K562 (cell line): ENCODE measurements at regions not wholly inside any gene's neighbourhood (a gene's known extent, or its start where the extent isn't known, plus 50 kb on each side); places are given as distances from the start of the nearest gene placed in this dataset.

Experiments used
- ATAC-seq: fragments of 200-7000 bp; cut with Tn5 transposase; 3 replicates; pipeline ENCODE4 v1.9.1; 2020; ENCODE audit warnings: moderate library complexity
- BruUV-seq: library from RNA; stranded (reverse); fragments of 400-500 nt; replicated peaks from 2 replicates; lab custom pipeline; 2021; lab: Mats Ljungman, UMichigan
- CTCF ChIA-PET: fragments of 300-600 bp; formaldehyde crosslinking; extraction: SDS; loops from one replicate; lab custom pipeline; 2021; ENCODE audit warnings: low intra/inter-chr PET ratio; lab: Yijun Ruan, JAX
- POLR2A ChIA-PET: fragments of 300-600, 350-650 bp; sonication (Branson Sonifier 250); formaldehyde crosslinking; extraction: SDS; loops from one replicate; lab custom pipeline; 2021; ENCODE audit warnings: antibody characterized with exemption, inconsistent platforms; lab: Yijun Ruan, JAX
- DNase-seq, 4 experiments: peaks; one replicate each; pipeline versions ENCODE4 v3.0.0 to v3.0.0-alpha.2; 2011 to 2018; ENCODE audit warnings: low spot score in 3 of 4, mixed read lengths in 3 of 4; ENCODE audit errors: extremely low read depth in 1 of 4
- FAIRE-seq: peaks from 2 replicates; lab custom pipeline; 2011; peaks lifted over from hg19 to GRCh38; lab: Jason Lieb, UNC
- H2AFZ ChIP-seq: 2 replicates; pipeline ENCODE4 v1.6.0; 2011; ENCODE audit warnings: low read depth, low read length, control low read depth, inconsistent platforms
- H3K27ac ChIP-seq: fragments of 200-600 bp; 3 replicates; pipeline ENCODE4 v1.8.0; 2011; ENCODE audit warnings: low read depth, mild to moderate bottlenecking, control low read depth, inconsistent platforms, low read length, moderate library complexity, mixed read lengths; ENCODE audit errors: extremely low read depth
- H3K27me3 ChIP-seq, 2 experiments: fragments of 300-600 bp in 1 of 2; 2 replicates in 1 of 2; 3 replicates in 1 of 2; pipeline versions ENCODE4 v1.6.0 to v1.8.0; 2011; ENCODE audit warnings: inconsistent platforms in 2 of 2, low read length in 2 of 2, mild to moderate bottlenecking in 1 of 2, mixed read lengths in 1 of 2, moderate library complexity in 1 of 2; ENCODE audit not compliant: control insufficient read depth in 2 of 2, insufficient read depth in 2 of 2
- H3K36me3 ChIP-seq: fragments of 300-600 bp; 3 replicates; pipeline ENCODE4 v1.8.0; 2011; ENCODE audit warnings: mild to moderate bottlenecking, low read length, inconsistent platforms; ENCODE audit not compliant: control insufficient read depth, insufficient read depth
- H3K4me1 ChIP-seq, 2 experiments: fragments of 200-600 bp in 1 of 2; replicated peaks in 1 of 2; 2 replicates in 1 of 2; 3 replicates in 1 of 2; pipeline versions ENCODE4 v1.5.1 to v1.8.0; 2011; ENCODE audit warnings: inconsistent platforms in 2 of 2, low read length in 2 of 2, mild to moderate bottlenecking in 1 of 2, mixed read lengths in 1 of 2, moderate library complexity in 1 of 2; ENCODE audit not compliant: control insufficient read depth in 2 of 2, insufficient read depth in 2 of 2
- H3K4me2 ChIP-seq: 2 replicates; pipeline ENCODE4 v1.6.1; 2011; ENCODE audit warnings: low read length, control low read depth, inconsistent platforms, mixed read lengths; ENCODE audit not compliant: insufficient read depth
- H3K4me3 ChIP-seq: fragments of 200-600 bp; sonication (generic), shearing (Covaris generic); 2 replicates; pipeline ENCODE4 v1.5.1; 2016; ENCODE audit warnings: control low read depth, inconsistent platforms
- H3K79me2 ChIP-seq: fragments of 200-600 bp; 3 replicates; pipeline ENCODE4 v1.8.0; 2011; ENCODE audit warnings: low read length, inconsistent platforms; ENCODE audit not compliant: control insufficient read depth, insufficient read depth
- H3K9ac ChIP-seq, 2 experiments: 2 replicates each; pipeline versions ENCODE4 v1.6.0 to v1.6.1; 2011; ENCODE audit warnings: low read depth in 2 of 2, low read length in 2 of 2, control low read depth in 1 of 2, inconsistent platforms in 1 of 2, mild to moderate bottlenecking in 1 of 2, mixed read lengths in 1 of 2; ENCODE audit not compliant: insufficient read depth in 1 of 2
- H3K9me1 ChIP-seq: one replicate; pipeline ENCODE4 v1.6.0; 2011; ENCODE audit warnings: inconsistent platforms, mild to moderate bottlenecking, low read length, moderate library complexity; ENCODE audit not compliant: control insufficient read depth, insufficient read depth
- H3K9me3 ChIP-seq: replicated peaks from 2 replicates; pipeline ENCODE4 v1.5.1; 2011; ENCODE audit warnings: low read depth, low read length, inconsistent platforms; ENCODE audit not compliant: control insufficient read depth, insufficient read depth
- H4K20me1 ChIP-seq: replicated peaks from 2 replicates; pipeline ENCODE4 v1.6.1; 2011; ENCODE audit warnings: low read length, inconsistent platforms, mixed read lengths; ENCODE audit not compliant: control insufficient read depth, insufficient read depth
- BACH1 ChIP-seq: fragments of 200-800 bp; sonication (Bioruptor generic); IDR thresholded peaks from 2 replicates; pipeline ENCODE4 v1.6.1; 2016; ENCODE audit warnings: missing genetic modification characterization, missing compliant biosample characterization
- BRD9 ChIP-seq: fragments of 450-650 bp; IDR thresholded peaks from 2 replicates; pipeline ENCODE4 v1.6.1; 2018; ENCODE audit warnings: low read depth; ENCODE audit not compliant: partially characterized antibody
- CEBPG ChIP-seq, 3 experiments: fragments of 200-800 bp in 1 of 3; sonication (Bioruptor generic) in 1 of 3; sonication (generic) in 1 of 3; formaldehyde crosslinking in 1 of 3; IDR thresholded peaks in 2 of 3; conservative IDR thresholded peaks in 1 of 3; 2 replicates each; pipeline versions ENCODE4 v1.6.1 to v1.8.0; 2016 to 2022; ENCODE audit warnings: missing compliant biosample characterization in 2 of 3, missing genetic modification characterization in 2 of 3, mild to moderate bottlenecking in 1 of 3, missing genetic modification reagents in 1 of 3
- CHD4 ChIP-seq: fragments of 200-600 bp; sonication (generic); IDR thresholded peaks from 3 replicates; pipeline ENCODE4 v1.6.1; 2012; ENCODE audit warnings: low read depth, mild to moderate bottlenecking, mixed read lengths, low read length, inconsistent platforms; ENCODE audit not compliant: insufficient read depth, insufficient replicate concordance, poor library complexity, severe bottlenecking
- CSDE1 ChIP-seq, 2 experiments: fragments of 450-650 bp; IDR thresholded peaks; 2 replicates each; pipeline ENCODE4 v1.6.1; 2016; ENCODE audit warnings: mild to moderate bottlenecking in 1 of 2
- DPF2 ChIP-seq: fragments of 450-650 bp; IDR thresholded peaks from 2 replicates; pipeline ENCODE4 v1.6.1; 2016
- ETV5 ChIP-seq: sonication (generic); formaldehyde crosslinking; IDR thresholded peaks from 2 replicates; pipeline ENCODE4 v1.4.0; 2020; ENCODE audit warnings: low read depth, mild to moderate bottlenecking, missing genetic modification reagents
- HDGF ChIP-seq: fragments of 450-650 bp; IDR thresholded peaks from 2 replicates; pipeline ENCODE4 v1.6.1; 2016
- KLF6 ChIP-seq: fragments of 250-450 bp; sonication (Bioruptor Pico); IDR thresholded peaks from 2 replicates; pipeline ENCODE4 v1.4.0; 2020; ENCODE audit warnings: mild to moderate bottlenecking, moderate library complexity, borderline replicate concordance
- POLR2A ChIP-seq: fragments of 450-650 bp; conservative IDR thresholded peaks from 2 replicates; pipeline ENCODE4 v1.6.1; 2016
- ZBTB17 ChIP-seq: fragments of 450-650 bp; formaldehyde crosslinking; IDR thresholded peaks from 2 replicates; pipeline ENCODE4 v1.4.0; 2020; ENCODE audit warnings: mild to moderate bottlenecking
- ZNF408 ChIP-seq: fragments of 250-450 bp; sonication (Bioruptor Pico); IDR thresholded peaks from 2 replicates; pipeline ENCODE4 v1.4.0; 2020; ENCODE audit warnings: low read depth, mild to moderate bottlenecking, moderate library complexity
- WGBS: fragments of 100-300 bp; shearing (Covaris generic); methylation state at CpG from one replicate; pipeline ENCODE4 v1.1.6; 2016; ENCODE audit warnings: low coverage, mixed read lengths; ENCODE audit not compliant: insufficient coverage; ENCODE audit errors: missing lambda C conversion rate; 5-methylcytosine and 5-hydroxymethylcytosine counted together
- in situ Hi-C: fragments of 300-500 bp; cut with MboI; formaldehyde crosslinking; loops from 4 replicates; pipeline ENCODE4 v1.15.0; 2018; ENCODE audit warnings: inconsistent platforms, mixed read lengths
- intact Hi-C: fragments of 100-400 bp; cut with micrococcal nuclease; formaldehyde crosslinking; loops from 2 replicates; pipeline ENCODE4 v1.14.2; 2022
- TF ChIP-seq, protein P1 (sequence below): fragments of 200-800 bp; sonication (Bioruptor generic); IDR thresholded peaks from 2 replicates; pipeline ENCODE4 v1.6.1; 2016; ENCODE audit warnings: missing genetic modification characterization, missing compliant biosample characterization
- TF ChIP-seq, protein P2 (sequence below): sonication (generic); formaldehyde crosslinking; IDR thresholded peaks from 2 replicates; pipeline ENCODE4 v1.8.0; 2022; ENCODE audit warnings: missing genetic modification reagents, mild to moderate bottlenecking, borderline replicate concordance
- TF ChIP-seq, protein P3 (sequence below): sonication (generic); formaldehyde crosslinking; IDR thresholded peaks from 2 replicates; pipeline ENCODE4 v1.8.0; 2022; ENCODE audit warnings: missing genetic modification reagents, mild to moderate bottlenecking, moderate library complexity, borderline replicate concordance

DNA sequence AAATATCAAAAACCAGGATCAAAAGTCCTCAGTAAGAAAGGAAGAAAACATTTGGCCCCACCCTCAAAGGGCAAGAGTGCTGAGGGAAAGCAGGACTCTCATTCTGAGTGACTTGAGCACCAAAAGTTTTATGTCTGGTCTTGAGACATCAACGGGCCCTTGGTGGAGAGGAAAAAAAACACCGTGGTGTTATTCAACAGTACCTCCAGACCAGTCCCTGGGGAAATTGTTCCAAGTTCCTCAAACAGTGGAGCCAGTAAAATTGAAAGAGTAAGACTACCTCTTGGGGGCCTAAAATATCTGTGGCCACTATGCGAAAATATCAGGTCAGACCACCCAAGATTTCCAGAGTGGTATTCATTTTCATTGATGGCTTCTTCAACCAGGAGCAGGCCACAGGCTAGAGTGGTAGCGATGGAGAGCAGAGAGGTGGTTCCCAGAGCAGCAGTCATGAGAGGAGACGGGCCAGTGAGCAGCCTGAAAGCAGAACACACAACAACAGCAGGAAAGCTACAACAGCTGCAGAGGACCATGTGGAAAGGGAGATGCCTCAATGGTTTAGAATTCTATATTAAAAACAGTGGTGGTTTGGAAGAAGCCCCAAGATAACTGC is 63.7 kb upstream of the RPL34 start:
- Histone ChIP-seq H3K9me1 (no peaks in the 10 kb centered on the region), H3K9me3 (no peaks in the 10 kb centered on the region), H3K4me1 (no peaks in the 10 kb centered on the region), H3K4me2 (no peak overlapping the region), H3K9ac (no peak overlapping the region), H3K27me3 (no peaks in the 10 kb centered on the region; a peak in 3 of 5 replicates), H3K27ac (no peak overlapping the region), H3K4me3 (no peak overlapping the region), H3K79me2 (no peaks in the 10 kb centered on the region), H3K36me3 (no peaks in the 10 kb centered on the region), H2AFZ (no peak overlapping the region)
- POLR2A ChIA-PET: interaction anchor here (0.8 kb wide), 1 partner anchor 15 kb away, joined by 3 read pairs; no protein-coding TSS in a partner anchor
- WGBS: 7% methylated on average over 5 of the region's 5 CpGs
- no peak for ATAC-seq
- no peak for TF ChIP-seq POLR2A
- TF ChIP-seq BACH1 (tag): no peak
- TF ChIP-seq, protein P1, sequence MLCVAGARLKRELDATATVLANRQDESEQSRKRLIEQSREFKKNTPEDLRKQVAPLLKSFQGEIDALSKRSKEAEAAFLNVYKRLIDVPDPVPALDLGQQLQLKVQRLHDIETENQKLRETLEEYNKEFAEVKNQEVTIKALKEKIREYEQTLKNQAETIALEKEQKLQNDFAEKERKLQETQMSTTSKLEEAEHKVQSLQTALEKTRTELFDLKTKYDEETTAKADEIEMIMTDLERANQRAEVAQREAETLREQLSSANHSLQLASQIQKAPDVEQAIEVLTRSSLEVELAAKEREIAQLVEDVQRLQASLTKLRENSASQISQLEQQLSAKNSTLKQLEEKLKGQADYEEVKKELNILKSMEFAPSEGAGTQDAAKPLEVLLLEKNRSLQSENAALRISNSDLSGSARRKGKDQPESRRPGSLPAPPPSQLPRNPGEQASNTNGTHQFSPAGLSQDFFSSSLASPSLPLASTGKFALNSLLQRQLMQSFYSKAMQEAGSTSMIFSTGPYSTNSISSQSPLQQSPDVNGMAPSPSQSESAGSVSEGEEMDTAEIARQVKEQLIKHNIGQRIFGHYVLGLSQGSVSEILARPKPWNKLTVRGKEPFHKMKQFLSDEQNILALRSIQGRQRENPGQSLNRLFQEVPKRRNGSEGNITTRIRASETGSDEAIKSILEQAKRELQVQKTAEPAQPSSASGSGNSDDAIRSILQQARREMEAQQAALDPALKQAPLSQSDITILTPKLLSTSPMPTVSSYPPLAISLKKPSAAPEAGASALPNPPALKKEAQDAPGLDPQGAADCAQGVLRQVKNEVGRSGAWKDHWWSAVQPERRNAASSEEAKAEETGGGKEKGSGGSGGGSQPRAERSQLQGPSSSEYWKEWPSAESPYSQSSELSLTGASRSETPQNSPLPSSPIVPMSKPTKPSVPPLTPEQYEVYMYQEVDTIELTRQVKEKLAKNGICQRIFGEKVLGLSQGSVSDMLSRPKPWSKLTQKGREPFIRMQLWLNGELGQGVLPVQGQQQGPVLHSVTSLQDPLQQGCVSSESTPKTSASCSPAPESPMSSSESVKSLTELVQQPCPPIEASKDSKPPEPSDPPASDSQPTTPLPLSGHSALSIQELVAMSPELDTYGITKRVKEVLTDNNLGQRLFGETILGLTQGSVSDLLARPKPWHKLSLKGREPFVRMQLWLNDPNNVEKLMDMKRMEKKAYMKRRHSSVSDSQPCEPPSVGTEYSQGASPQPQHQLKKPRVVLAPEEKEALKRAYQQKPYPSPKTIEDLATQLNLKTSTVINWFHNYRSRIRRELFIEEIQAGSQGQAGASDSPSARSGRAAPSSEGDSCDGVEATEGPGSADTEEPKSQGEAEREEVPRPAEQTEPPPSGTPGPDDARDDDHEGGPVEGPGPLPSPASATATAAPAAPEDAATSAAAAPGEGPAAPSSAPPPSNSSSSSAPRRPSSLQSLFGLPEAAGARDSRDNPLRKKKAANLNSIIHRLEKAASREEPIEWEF (CRISPR knock-in tag): no peak
- TF ChIP-seq, protein P2, sequence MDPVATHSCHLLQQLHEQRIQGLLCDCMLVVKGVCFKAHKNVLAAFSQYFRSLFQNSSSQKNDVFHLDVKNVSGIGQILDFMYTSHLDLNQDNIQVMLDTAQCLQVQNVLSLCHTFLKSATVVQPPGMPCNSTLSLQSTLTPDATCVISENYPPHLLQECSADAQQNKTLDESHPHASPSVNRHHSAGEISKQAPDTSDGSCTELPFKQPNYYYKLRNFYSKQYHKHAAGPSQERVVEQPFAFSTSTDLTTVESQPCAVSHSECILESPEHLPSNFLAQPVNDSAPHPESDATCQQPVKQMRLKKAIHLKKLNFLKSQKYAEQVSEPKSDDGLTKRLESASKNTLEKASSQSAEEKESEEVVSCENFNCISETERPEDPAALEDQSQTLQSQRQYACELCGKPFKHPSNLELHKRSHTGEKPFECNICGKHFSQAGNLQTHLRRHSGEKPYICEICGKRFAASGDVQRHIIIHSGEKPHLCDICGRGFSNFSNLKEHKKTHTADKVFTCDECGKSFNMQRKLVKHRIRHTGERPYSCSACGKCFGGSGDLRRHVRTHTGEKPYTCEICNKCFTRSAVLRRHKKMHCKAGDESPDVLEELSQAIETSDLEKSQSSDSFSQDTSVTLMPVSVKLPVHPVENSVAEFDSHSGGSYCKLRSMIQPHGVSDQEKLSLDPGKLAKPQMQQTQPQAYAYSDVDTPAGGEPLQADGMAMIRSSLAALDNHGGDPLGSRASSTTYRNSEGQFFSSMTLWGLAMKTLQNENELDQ (CRISPR knock-in tag): no peak
- TF ChIP-seq BRD9: no peak
- no peak for TF ChIP-seq CHD4
- TF ChIP-seq, protein P3, sequence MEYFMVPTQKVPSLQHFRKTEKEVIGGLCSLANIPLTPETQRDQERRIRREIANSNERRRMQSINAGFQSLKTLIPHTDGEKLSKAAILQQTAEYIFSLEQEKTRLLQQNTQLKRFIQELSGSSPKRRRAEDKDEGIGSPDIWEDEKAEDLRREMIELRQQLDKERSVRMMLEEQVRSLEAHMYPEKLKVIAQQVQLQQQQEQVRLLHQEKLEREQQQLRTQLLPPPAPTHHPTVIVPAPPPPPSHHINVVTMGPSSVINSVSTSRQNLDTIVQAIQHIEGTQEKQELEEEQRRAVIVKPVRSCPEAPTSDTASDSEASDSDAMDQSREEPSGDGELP (CRISPR knock-in tag): no peak
- no peak for TF ChIP-seq KLF6
- no peak for TF ChIP-seq HDGF
- TF ChIP-seq CEBPG (CRISPR knock-in tag; IDR thresholded peaks at IDR 0.05): no peak
- no peak for TF ChIP-seq CEBPG (tag; conservative IDR thresholded peaks at IDR 0.05 in 1 of 2, IDR thresholded peaks at IDR 0.05 in 1 of 2)
- TF ChIP-seq DPF2: no peak
- TF ChIP-seq CSDE1 (IDR thresholded peaks at IDR 0.05): no peak
- TF ChIP-seq ETV5 (CRISPR knock-in tag): no peak
- no peak for TF ChIP-seq ZBTB17 (CRISPR knock-in tag)
- no peak for TF ChIP-seq ZNF408
- TF ChIP-seq, all 486 proteins: peak for 0
- BruUV-seq: no TSS peak
- CTCF ChIA-PET: no interaction called here
- in situ Hi-C loops (no loop called here), intact Hi-C loops (no loop called here)
- no peak for DNase-seq
- no peaks in the 10 kb centered on the region for H4K20me1 ChIP-seq
- no peak for FAIRE-seq
